Suprapubic skin (tissue), 4 donors: ENCODE measurements at regions not wholly inside any gene's neighbourhood (a gene's known extent, or its start where the extent isn't known, plus 50 kb on each side); places are given as distances from the start of the nearest gene placed in this dataset.
"Not testable (repeated sequence)": the region's sequence is repeated elsewhere in the genome, so short reads cannot be mapped to it uniquely, and the experiment has no call there.

Source experiments
- DNase-seq, 2 donors: peaks; one replicate each; pipeline ENCODE4 v3.0.0-alpha.2; 2019; ENCODE audit warnings: low spot score in 2 of 2
- H3K27ac ChIP-seq: fragments of 200-600 bp; sonication (generic); one replicate; pipeline ENCODE4 v1.5.1; 2019
- H3K27me3 ChIP-seq: fragments of 200-600 bp; sonication (generic); one replicate; pipeline ENCODE4 v1.5.1; 2019
- H3K36me3 ChIP-seq: fragments of 200-600 bp; sonication (generic); one replicate; pipeline ENCODE4 v1.5.1; 2019
- H3K4me1 ChIP-seq: fragments of 200-600 bp; sonication (generic); one replicate; pipeline ENCODE4 v1.5.1; 2019
- H3K4me3 ChIP-seq: fragments of 200-600 bp; sonication (generic); one replicate; pipeline ENCODE4 v1.5.1; 2019; ENCODE audit warnings: mild to moderate bottlenecking
- H3K9me3 ChIP-seq: fragments of 200-600 bp; sonication (generic); one replicate; pipeline ENCODE4 v1.5.1; 2019
- CTCF ChIP-seq, 2 donors: fragments of 200-600 bp in 1 of 2; fragments of 450-650 bp in 1 of 2; sonication (generic) in 1 of 2; IDR thresholded peaks; one replicate each; pipeline ENCODE4 v1.5.1; 2016 to 2019; ENCODE audit warnings: antibody characterized with exemption in 2 of 2, mild to moderate bottlenecking in 1 of 2, moderate library complexity in 1 of 2
- EP300 ChIP-seq: sonication (generic); formaldehyde crosslinking; IDR thresholded peaks from one replicate; pipeline ENCODE4 v1.6.1; 2017; ENCODE audit warnings: antibody characterized with exemption
- POLR2A ChIP-seq, 2 donors: fragments of 450-650 bp; IDR thresholded peaks; one replicate each; pipeline ENCODE4 v1.6.1; 2017; ENCODE audit warnings: antibody characterized with exemption in 2 of 2, mild to moderate bottlenecking in 2 of 2, moderate library complexity in 2 of 2
- POLR2AphosphoS5 ChIP-seq, 3 donors: sonication (generic); formaldehyde crosslinking; IDR thresholded peaks; one replicate each; pipeline ENCODE4 v1.6.1; 2017; ENCODE audit warnings: antibody characterized with exemption in 3 of 3
- WGBS: methylation state at CpG from one replicate; pipeline ENCODE4 v1.1.5; 2018; 5-methylcytosine and 5-hydroxymethylcytosine counted together

GRCh38 chr21:36223451-36223850 lies 66.8 kb downstream of the DOP1B start:
- 85% methylated on average over 4 of the region's 4 CpGs for WGBS
- TF ChIP-seq EP300, result no peak
- TF ChIP-seq CTCF (IDR thresholded peaks at IDR 0.05), result no peak
- TF ChIP-seq POLR2A (IDR thresholded peaks at IDR 0.05), result no peak
- TF ChIP-seq POLR2AphosphoS5 (IDR thresholded peaks at IDR 0.05), result no peak
- H3K27me3 ChIP-seq, result no peaks in the 10 kb centered on the region
- H3K9me3 ChIP-seq, result no peaks in the 10 kb centered on the region
- H3K4me1 ChIP-seq, result no peaks in the 10 kb centered on the region
- no peak for DNase-seq
- H3K4me3 ChIP-seq, result no peak overlapping the region
- no peak overlapping the region for H3K27ac ChIP-seq
- peaks cover 69% of the 10 kb centered on the region for H3K36me3 ChIP-seq

- Histone ChIP-seq H3K27ac (no peak overlapping the region), H3K27me3 (no peaks in the 10 kb centered on the region), H3K4me3 (no peak overlapping the region), H3K9me3 (no peaks in the 10 kb centered on the region), H3K36me3 (peaks cover 50% of the 10 kb centered on the region), H3K4me1 (peaks cover 18% of the 10 kb centered on the region)
- WGBS, result 58% methylated on average over 4 of the region's 4 CpGs
- TF ChIP-seq POLR2A (IDR thresholded peaks at IDR 0.05), result no peak
- TF ChIP-seq CTCF (IDR thresholded peaks at IDR 0.05), result no peak
- TF ChIP-seq EP300, result no peak
- TF ChIP-seq POLR2AphosphoS5 (IDR thresholded peaks at IDR 0.05), result no peak
- no peak for DNase-seq
Observed at GRCh38 chr21:36229181-36229580, 72.6 kb downstream of the DOP1B start.

- H3K36me3 ChIP-seq, result peaks cover 32% of the 10 kb centered on the region
- 100% methylated on average over 3 of the region's 3 CpGs for WGBS
Observed at GRCh38 chr21:36231444-36231843, 74.8 kb downstream of the DOP1B start.

GRCh38 chr21:36232641-36233040 lies 76.0 kb downstream of the DOP1B start:
- 50% methylated on average over 9 of the region's 9 CpGs for WGBS
- no peaks in the 10 kb centered on the region for H3K9me3 ChIP-seq
- H3K4me3 ChIP-seq, result no peak overlapping the region
- DNase-seq, result no peak
- peaks cover 30% of the 10 kb centered on the region for H3K36me3 ChIP-seq
- H3K4me1 ChIP-seq, result peaks cover 23% of the 10 kb centered on the region
- H3K27me3 ChIP-seq, result no peaks in the 10 kb centered on the region
- H3K27ac ChIP-seq, result peak overlapping the region; percentile 50
- TF ChIP-seq EP300, result no peak
- TF ChIP-seq POLR2AphosphoS5 (IDR thresholded peaks at IDR 0.05), result no peak
- TF ChIP-seq POLR2A (IDR thresholded peaks at IDR 0.05), result no peak
- no peak for TF ChIP-seq CTCF (IDR thresholded peaks at IDR 0.05)

More at GRCh38 chr21:36231444-36231843, 74.8 kb downstream of the DOP1B start:
- H3K4me3 ChIP-seq, H3K27me3 ChIP-seq, DNase-seq, H3K27ac ChIP-seq, H3K9me3 ChIP-seq: not testable (repeated sequence)
- peaks cover 23% of the 10 kb centered on the region for H3K4me1 ChIP-seq

- no peak overlapping the region for H3K27ac ChIP-seq
- peaks cover 23% of the 10 kb centered on the region for H3K4me1 ChIP-seq
- H3K27me3 ChIP-seq, result no peaks in the 10 kb centered on the region
- DNase-seq, result no peak
- peaks cover 39% of the 10 kb centered on the region for H3K36me3 ChIP-seq
- no peak overlapping the region for H3K4me3 ChIP-seq
- no peaks in the 10 kb centered on the region for H3K9me3 ChIP-seq
- WGBS, result 85% methylated on average over 8 of the region's 8 CpGs
- TF ChIP-seq POLR2AphosphoS5 (IDR thresholded peaks at IDR 0.05) (no peak), EP300 (no peak), POLR2A (IDR thresholded peaks at IDR 0.05) (no peak), CTCF (IDR thresholded peaks at IDR 0.05) (no peak)
Observed at GRCh38 chr21:36235058-36235582, 78.5 kb downstream of the DOP1B start.
